PC-3 (cell line): ENCODE measurements at regions not wholly inside any gene's neighbourhood (a gene's known extent, or its start where the extent isn't known, plus 50 kb on each side); places are given as distances from the start of the nearest gene placed in this dataset.

Experiments used
- CTCF ChIP-seq: fragments of 300-600 bp; sonication (generic); conservative IDR thresholded peaks from 2 replicates; pipeline ENCODE4 v1.5.1; 2017; ENCODE audit warnings: antibody characterized with exemption, low read depth, mild to moderate bottlenecking, low read length
- EZH2 ChIP-seq: fragments of 300-600 bp; sonication (generic); IDR thresholded peaks from one replicate; pipeline ENCODE4 v1.6.1; 2017; ENCODE audit warnings: antibody characterized with exemption, mild to moderate bottlenecking, low read length; ENCODE audit not compliant: unreplicated experiment
- EZH2phosphoT487 ChIP-seq: fragments of 300-600 bp; sonication (generic); IDR thresholded peaks from 2 replicates; pipeline ENCODE4 v1.6.1; 2018; ENCODE audit warnings: mild to moderate bottlenecking, antibody characterized with exemption, low read length, borderline replicate concordance

DNA sequence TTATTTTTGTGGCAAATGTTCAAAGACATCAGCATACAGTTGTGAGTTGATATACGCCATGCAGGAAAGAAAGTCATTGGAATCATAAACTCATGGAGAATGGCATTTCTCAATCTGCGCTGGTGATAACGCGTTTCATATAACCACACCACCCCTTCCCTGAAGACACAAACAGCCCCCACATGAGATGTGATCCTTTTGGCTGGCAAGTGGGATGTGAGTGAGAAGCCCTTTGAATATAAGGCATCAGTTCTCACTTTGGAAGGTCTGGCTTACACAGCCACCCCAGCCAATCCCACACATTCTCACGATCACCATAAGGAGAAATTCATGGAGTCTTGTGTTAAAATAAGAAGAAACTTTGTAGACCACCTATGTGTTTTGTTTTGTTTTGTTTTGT is 725.0 kb downstream of the PRELID2 start:
- TF ChIP-seq EZH2phosphoT487 = no peak
- TF ChIP-seq EZH2 = no peak
- no peak for TF ChIP-seq CTCF
